Ishikawa (cell line): ENCODE measurements at regions not wholly inside any gene's neighbourhood (a gene's known extent, or its start where the extent isn't known, plus 50 kb on each side); places are given as distances from the start of the nearest gene placed in this dataset.

Experiments used
- EGR1 ChIP-seq: IDR thresholded peaks from 2 replicates; pipeline ENCODE4 v1.6.1; 2012
- TEAD4 ChIP-seq: IDR thresholded peaks from 2 replicates; pipeline ENCODE4 v1.6.1; 2012
- TF ChIP-seq, protein P1 (sequence below): IDR thresholded peaks from 2 replicates; pipeline ENCODE4 v1.6.1; 2012

DNA sequence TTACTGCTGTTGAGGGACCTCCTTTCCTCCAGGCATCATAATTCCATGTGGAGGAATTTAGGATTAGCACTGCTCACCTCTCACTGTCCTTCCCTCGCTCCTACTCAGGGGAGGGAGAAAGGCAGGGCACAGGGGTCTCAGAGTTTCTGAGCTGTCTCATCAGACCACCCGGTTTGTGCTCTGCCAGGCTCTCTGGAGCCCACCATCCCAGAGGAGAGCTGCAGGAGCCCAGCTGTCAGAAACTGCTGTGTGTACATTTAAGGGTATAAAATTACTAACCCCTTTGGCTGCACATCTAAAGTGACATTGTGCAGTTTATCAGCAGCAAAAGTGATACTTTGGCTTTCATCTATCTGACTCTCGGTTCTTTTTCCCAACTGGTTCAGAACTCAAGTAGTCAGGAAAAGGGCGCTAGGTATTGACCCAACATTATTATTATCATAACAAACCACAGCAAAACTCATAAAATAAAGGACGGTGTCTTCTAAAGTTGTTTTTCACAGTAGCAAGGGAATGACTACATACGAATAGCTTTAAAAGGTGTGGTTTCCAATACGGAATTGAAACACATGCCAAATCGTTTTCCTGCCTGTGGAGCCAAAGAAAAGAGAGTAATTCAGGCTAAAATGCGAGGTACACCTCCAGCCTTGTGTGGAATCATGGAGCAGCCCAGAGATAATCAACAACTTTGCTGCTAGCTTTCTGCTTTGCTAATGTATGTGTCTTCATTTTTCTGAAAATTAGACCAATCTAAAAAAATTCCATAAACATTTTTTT, 348.1 kb downstream of the TMEM167A start:
- TF ChIP-seq EGR1 (no peak), TEAD4 (no peak)
- TF ChIP-seq, protein P1, sequence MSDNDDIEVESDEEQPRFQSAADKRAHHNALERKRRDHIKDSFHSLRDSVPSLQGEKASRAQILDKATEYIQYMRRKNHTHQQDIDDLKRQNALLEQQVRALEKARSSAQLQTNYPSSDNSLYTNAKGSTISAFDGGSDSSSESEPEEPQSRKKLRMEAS, result no peak
